Choroid plexus epithelial cell (primary cell): ENCODE measurements at regions not wholly inside any gene's neighbourhood (a gene's known extent, or its start where the extent isn't known, plus 50 kb on each side); places are given as distances from the start of the nearest gene placed in this dataset.

Experiments used
- DNase-seq: peaks from one replicate; pipeline ENCODE4 v3.0.0-alpha.2; 2010; ENCODE audit warnings: low read depth
- H3K4me3 ChIP-seq: 2 replicates; pipeline ENCODE4 v1.5.1; 2011; ENCODE audit warnings: low read depth, mild to moderate bottlenecking, control low read depth, low read length, moderate library complexity
- CTCF ChIP-seq: conservative IDR thresholded peaks from 2 replicates; pipeline ENCODE4 v1.5.1; 2011; ENCODE audit warnings: low read depth, mild to moderate bottlenecking, control low read depth, inconsistent platforms, low read length, moderate library complexity

DNA sequence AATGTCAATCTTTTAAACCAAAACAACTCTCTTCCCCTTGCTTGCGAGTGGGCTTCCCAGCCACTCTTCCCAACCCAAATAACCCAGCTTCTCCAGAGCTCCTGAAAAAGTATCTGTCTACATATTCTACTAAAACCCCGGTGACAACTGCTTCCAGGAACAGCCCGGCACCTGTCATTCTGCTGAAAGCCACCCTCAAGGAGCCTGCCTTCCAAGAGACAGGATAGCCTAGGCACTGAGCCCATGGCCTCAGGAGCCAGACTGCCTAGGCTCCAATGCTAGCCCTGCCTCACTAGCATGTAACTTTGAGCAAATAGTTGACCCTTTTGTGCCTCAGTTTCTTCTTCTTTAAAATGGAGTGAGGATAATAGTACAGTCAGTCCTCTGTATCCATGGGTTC, 459.8 kb downstream of the SOX6 start:
- no peak for DNase-seq

DNA sequence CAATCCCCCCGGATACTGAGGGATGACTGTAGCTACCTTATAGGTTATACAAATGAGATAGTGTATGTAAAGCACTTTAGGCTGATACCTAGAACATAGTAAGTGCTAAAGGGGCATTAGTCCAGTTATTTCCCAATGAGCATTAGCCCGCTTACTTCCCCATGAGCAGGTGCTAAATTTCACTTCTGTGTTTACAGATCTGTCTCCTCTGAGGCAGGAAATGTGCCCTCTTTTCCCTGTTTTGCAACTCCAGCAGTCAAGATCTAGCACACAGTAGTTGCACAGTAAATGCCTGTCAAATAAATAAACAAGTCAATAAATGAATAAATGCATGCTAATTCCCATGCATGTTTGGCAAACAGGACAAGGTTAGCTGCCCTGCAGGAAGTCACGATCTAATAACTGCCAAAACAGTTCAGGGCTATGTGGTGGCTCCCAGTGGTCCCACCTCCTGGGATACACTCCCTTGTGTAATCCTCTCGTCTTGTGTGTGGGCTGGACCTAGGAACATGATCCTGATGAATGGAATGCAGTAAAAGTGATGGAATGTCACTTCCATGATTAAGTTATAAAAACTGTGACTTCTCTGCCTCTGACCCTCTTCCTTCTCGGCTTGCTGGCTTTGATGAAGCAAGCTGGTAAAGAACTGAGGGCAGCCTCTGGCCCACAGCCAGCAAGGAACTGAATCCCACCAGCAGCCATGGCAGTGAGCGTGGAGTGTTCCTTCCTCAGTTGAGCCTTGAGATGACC, 459.0 kb downstream of the SOX6 start:
- DNase-seq: peak; percentile 47
- TF ChIP-seq CTCF: no peak

More for the DNA sequence above, 459.8 kb downstream of the SOX6 start:
- no peak overlapping the region for H3K4me3 ChIP-seq
- no peak for TF ChIP-seq CTCF

DNA sequence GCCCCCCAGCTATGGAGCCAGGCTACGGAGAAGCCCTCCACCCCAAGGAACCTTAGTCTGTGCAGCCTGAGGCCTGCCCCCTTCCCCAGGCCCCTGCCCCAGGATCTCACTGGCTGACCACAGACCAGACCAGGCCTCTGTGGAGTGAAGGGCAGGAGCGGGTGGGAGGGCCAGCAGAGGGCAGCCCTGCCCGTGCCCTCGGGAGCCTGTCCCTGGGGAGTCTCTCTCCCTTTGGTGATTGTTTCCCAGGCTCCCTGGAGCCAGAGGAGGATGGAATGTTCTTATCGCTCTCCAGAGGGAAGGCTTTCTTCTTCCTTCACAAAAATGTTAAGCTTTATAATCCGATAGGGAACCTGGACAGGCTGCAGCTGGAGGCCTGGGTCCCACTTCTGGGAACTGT, 455.3 kb downstream of the SOX6 start:
- no peak for TF ChIP-seq CTCF
- H3K4me3 ChIP-seq: no peak overlapping the region
- DNase-seq: no peak

More for the DNA sequence above, 459.0 kb downstream of the SOX6 start:
- H3K4me3 ChIP-seq: no peak overlapping the region

GRCh38 chr11:15901790-15902189, 454.6 kb downstream of the SOX6 start:
- DNase-seq: no peak
- no peak overlapping the region for H3K4me3 ChIP-seq
- no peak for TF ChIP-seq CTCF

- no peak for DNase-seq
- no peak for TF ChIP-seq CTCF
- no peak overlapping the region for H3K4me3 ChIP-seq
These were observed 453.1 kb downstream of the SOX6 start for GRCh38 chr11:15903246-15903645.

DNA sequence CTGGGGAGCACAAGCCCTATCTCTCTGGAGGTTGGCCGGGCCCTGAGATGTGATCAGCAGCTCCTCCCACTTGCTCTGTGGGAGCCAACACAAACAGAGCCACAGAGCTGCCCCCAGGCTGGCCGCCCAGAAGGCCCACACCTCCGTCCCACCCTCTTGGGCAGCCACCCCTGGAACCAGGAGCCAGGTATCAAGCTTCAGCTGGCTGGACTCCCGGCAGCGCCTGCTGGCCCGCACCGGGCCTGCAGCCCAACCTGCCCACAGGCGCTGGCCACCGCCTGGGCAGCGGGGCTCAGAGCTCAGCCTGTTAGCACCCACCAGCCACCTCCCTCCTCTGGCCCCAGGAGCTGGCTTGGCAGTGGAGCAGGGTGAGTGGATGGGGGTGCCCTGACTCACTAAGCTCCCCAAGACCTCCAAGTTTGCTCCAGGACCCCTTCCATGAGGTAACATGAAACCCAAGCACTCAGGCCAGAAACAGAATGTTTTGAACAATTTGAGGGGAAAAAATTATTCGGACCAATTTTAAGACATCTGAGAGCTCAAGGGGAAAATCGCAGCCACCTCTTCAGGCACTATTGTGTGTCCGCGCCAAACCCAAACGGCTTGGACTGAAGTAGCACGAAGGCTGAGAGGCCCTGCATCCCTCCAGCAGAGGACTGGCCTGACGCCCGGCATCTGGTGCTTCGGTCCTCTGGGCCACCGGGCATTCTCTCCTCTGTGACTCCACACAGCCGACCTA, 450.8 kb downstream of the SOX6 start:
- no peak for TF ChIP-seq CTCF
- H3K4me3 ChIP-seq: no peak overlapping the region
- no peak for DNase-seq
